Stimulated activated naive B cell treated with anti-CD40 and anti-IgM and Interleukin-4, amounts not matched to agents 10 μg/mL and 1 μg/mL and 100 μg/mL, for 72 hours (primary cell): ENCODE measurements at regions not wholly inside any gene's neighbourhood (a gene's known extent, or its start where the extent isn't known, plus 50 kb on each side); places are given as distances from the start of the nearest gene placed in this dataset.
A peak's percentile ranks its signal among the peaks of the same experiment; 100 is the strongest.
"Not testable (repeated sequence)": the region's sequence is repeated elsewhere in the genome, so short reads cannot be mapped to it uniquely, and the experiment has no call there.

ENCODE experiments used
- ATAC-seq, 2 donors: fragments of 150-1000 bp; cut with Tn5 transposase; replicated peaks; 2 replicates each; pipeline ENCODE4 v1.10.0; 2021; ENCODE audit warnings: moderate library complexity in 1 of 2
- DNase-seq: peaks from one replicate; pipeline ENCODE4 v3.0.0; 2021
- H3K27ac Mint-ChIP-seq: one replicate; pipeline ENCODE4 v1.8.0; 2022; ENCODE audit warnings: mild to moderate bottlenecking, mixed read lengths
- H3K27me3 Mint-ChIP-seq, 2 donors: one replicate each; pipeline ENCODE4 v1.8.0; 2022; ENCODE audit warnings: mixed read lengths in 2 of 2
- H3K36me3 Mint-ChIP-seq, 2 donors: one replicate each; pipeline ENCODE4 v1.8.0; 2022; ENCODE audit warnings: mixed read lengths in 2 of 2, mild to moderate bottlenecking in 1 of 2
- H3K4me1 Mint-ChIP-seq, 2 donors: one replicate each; pipeline ENCODE4 v1.8.0; 2022; ENCODE audit warnings: mixed read lengths in 2 of 2, mild to moderate bottlenecking in 1 of 2
- H3K4me3 Mint-ChIP-seq, 2 donors: one replicate each; pipeline ENCODE4 v1.8.0; 2022; ENCODE audit warnings: mild to moderate bottlenecking in 2 of 2, mixed read lengths in 2 of 2, moderate library complexity in 1 of 2
- H3K9me3 Mint-ChIP-seq, 2 donors: one replicate each; pipeline ENCODE4 v1.8.0; 2022; ENCODE audit warnings: mixed read lengths in 2 of 2, mild to moderate bottlenecking in 1 of 2

DNA sequence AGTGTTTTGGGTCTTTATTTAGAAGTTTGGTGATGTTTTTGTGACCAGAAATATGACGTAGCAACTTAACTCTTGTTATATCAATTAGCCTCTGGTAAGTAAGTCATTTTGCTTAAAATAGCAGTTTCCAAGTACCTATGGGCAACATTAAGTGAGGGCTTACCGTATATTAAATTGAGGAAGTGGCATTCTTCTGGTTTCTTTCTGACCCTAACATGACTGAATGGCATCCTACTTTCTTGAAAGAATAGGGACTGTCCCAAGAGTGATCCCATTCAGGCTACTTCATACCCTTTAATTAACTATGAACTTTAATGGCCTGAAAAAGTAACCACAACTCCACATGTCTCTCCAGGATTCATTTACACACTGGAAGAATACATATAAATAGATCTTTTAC is 106.6 kb downstream of the MZT1 start:
- no peaks in the 10 kb centered on the region for H3K27me3 Mint-ChIP-seq

DNA sequence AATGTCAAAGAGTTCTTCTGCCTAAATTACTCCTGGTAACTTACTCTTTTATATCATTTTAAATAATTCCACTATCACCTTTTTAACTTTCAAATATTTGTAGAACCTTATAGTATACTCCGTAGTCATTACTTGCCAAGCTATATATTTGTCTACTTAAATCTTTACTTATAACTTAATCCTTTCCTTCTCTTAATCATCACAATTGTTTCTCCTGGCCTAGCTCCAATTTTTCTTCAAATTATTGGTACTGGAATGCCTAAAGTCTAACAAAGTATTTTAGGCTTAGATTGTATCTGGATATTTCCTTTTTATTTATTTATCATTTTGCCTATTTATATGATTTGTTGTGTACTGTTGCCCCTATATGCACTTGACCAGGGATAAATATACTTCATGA is 109.5 kb downstream of the MZT1 start:
- H3K9me3 Mint-ChIP-seq: peaks cover 0 to 2% of the 10 kb centered on the region in 2 donors
- ATAC-seq (no peak), DNase-seq (no peak)
- H3K4me3 Mint-ChIP-seq: no peak overlapping the region
- H3K36me3 Mint-ChIP-seq: no peaks in the 10 kb centered on the region
- H3K27ac Mint-ChIP-seq: no peak overlapping the region
- peaks cover 0 to 4% of the 10 kb centered on the region in 2 donors for H3K4me1 Mint-ChIP-seq
- H3K27me3 Mint-ChIP-seq: no peaks in the 10 kb centered on the region

More for the DNA sequence above, 106.6 kb downstream of the MZT1 start:
- Mint-ChIP-seq H3K4me3 (no peak overlapping the region), H3K27ac (no peak overlapping the region), H3K9me3 (peaks cover 0 to 2% of the 10 kb centered on the region in 2 donors), H3K36me3 (no peaks in the 10 kb centered on the region), H3K4me1 (peaks cover 0 to 4% of the 10 kb centered on the region in 2 donors)
- ATAC-seq: peak; percentile 74 to 93
- no peak for DNase-seq

DNA sequence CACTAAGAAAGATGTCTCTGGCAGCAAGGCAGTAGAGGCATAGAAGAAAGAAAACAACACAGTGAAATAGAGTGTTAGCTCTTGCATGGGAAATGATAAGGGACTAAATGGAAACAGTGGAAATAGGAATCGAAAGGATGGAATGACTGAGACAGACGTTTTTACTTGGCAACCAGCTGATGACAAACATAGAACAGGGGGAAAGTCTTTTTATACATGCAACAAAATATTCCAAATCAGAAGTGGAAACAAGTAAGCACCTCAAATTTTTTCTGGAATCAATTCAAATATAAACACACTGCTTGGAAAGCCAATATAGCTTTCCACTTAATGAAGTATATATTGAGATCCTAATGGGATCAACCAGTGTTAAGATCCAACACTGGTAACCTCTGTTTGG is 110.2 kb downstream of the MZT1 start:
- Mint-ChIP-seq H3K4me3 (no peak overlapping the region), H3K27me3 (no peaks in the 10 kb centered on the region), H3K9me3 (peaks cover 0 to 2% of the 10 kb centered on the region in 2 donors), H3K4me1 (peaks cover 0 to 4% of the 10 kb centered on the region in 2 donors), H3K27ac (no peak overlapping the region), H3K36me3 (no peaks in the 10 kb centered on the region)
- DNase-seq (no peak), ATAC-seq (no peak)

DNA sequence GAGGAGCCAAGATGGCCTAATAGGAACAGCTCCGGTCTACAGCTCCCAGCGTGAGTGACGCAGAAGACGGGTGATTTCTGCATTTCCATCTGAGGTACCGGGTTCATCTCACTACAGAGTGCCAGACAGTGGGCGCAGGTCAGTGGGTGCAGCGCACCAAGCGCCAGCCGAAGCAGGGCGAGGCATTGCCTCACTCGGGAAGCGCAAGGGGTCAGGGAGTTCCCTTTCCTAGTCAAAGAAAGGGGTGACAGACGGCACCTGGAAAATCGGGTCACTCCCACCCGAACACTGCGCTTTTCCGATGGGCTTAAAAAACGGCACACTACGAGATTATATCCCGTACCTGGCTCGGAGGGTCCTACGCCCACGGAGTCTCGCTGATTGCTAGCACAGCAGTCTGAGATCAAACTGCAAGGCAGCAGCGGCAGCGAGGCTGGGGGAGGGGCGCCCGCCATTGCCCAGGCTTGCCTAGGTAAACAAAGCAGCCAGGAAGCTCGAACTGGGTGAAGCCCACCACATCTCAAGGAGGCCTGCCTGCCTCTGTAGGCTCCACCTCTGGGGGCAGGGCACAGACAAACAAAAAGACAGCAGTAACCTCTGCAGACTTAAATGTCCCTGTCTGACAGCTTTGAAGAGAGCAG is 117.1 kb downstream of the MZT1 start:
- not testable (repeated sequence) for H3K9me3 Mint-ChIP-seq, H3K27ac Mint-ChIP-seq, DNase-seq, H3K4me1 Mint-ChIP-seq, H3K4me3 Mint-ChIP-seq, H3K36me3 Mint-ChIP-seq, ATAC-seq, H3K27me3 Mint-ChIP-seq

DNA sequence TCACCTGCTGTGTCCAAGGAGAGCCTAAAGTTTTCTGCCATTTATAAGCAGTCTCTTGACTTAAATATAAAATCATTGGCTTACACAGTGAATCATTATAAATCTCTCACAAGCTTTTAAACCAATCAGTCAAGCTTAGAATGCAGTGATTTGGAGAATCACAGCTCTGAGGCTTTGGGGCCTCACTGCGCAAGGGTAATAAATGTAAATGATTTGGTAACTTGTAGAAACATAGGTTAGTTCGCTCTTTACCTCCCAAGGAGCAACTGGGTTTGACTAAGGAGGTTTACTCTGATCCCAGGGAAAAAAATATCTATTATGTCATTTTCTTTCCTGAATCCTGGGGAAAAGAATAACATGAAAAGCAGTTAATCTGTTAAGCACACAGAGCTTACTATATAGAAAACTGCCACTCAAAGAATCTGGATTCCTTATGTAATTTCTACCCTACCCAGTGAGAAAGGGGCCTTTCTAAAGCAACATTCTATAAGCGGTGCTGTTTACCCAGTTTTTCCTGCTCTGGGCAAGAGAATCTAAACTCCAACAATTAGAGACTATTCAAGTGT is 128.2 kb downstream of the MZT1 start:
- Mint-ChIP-seq H3K36me3 (no peaks in the 10 kb centered on the region), H3K4me3 (no peak overlapping the region), H3K27ac (no peak overlapping the region), H3K4me1 (no peaks in the 10 kb centered on the region), H3K9me3 (no peaks in the 10 kb centered on the region), H3K27me3 (no peaks in the 10 kb centered on the region)
- DNase-seq (no peak), ATAC-seq (no peak)

DNA sequence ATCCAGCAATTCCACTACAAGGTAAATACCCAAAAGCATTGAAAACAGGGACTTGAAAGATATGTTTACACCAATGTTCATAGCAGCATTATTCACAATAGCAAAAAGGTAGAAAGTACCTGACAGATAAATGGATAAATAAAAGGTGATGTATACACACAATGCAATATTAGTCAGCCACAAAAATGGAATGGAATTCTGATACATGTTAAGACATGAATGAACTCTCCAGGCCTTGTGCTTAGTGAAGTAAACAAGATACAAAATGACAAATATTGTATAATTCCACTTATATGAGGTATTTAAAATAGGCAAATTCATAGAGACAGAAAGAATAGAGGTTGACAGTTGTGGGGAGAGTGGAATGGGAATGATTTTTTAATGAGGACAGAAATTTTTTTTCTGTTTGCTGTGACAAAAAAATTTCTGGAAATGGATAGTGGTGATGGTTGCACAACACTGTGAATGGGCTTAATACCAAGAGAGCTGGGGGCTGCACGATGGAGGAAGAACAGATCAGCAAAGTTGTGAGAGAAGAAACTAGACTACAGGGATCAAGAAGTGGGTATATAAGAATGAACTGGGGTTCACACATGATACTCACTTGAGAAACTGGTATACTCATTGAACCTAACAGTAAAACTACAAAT is 137.2 kb downstream of the MZT1 start:
- H3K9me3 Mint-ChIP-seq: peaks cover 3 to 4% of the 10 kb centered on the region in 2 donors
- no peak overlapping the region for H3K27ac Mint-ChIP-seq
- DNase-seq (no peak), ATAC-seq (no peak)
- H3K4me1 Mint-ChIP-seq: no peaks in the 10 kb centered on the region
- no peak overlapping the region for H3K4me3 Mint-ChIP-seq
- peaks cover 0 to 4% of the 10 kb centered on the region in 2 donors for H3K27me3 Mint-ChIP-seq
- no peaks in the 10 kb centered on the region for H3K36me3 Mint-ChIP-seq

DNA sequence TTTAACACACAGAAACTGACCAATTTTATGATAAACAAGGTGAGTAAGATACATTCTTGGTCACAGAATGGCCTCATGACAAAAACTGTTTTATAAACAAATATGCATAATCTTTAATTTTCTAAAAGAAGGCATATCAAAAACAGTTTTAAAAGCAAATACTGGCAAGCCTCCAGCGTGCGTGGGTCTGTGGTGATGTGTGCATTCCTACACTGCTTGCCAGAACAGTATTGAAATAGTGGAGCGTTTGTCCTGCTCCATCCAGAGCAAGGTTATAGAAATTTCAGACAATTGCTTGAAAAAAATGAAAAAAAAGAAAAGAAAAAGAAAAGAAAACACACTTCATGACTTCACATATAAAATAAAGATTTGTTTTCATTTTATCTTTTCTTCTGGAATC is 140.9 kb downstream of the MZT1 start:
- Mint-ChIP-seq H3K4me3 (no peak overlapping the region), H3K4me1 (no peaks in the 10 kb centered on the region), H3K27me3 (peaks cover 0 to 5% of the 10 kb centered on the region in 2 donors), H3K36me3 (no peaks in the 10 kb centered on the region), H3K27ac (no peak overlapping the region), H3K9me3 (peaks cover 4 to 5% of the 10 kb centered on the region in 2 donors)
- no peak for ATAC-seq
- DNase-seq: no peak

DNA sequence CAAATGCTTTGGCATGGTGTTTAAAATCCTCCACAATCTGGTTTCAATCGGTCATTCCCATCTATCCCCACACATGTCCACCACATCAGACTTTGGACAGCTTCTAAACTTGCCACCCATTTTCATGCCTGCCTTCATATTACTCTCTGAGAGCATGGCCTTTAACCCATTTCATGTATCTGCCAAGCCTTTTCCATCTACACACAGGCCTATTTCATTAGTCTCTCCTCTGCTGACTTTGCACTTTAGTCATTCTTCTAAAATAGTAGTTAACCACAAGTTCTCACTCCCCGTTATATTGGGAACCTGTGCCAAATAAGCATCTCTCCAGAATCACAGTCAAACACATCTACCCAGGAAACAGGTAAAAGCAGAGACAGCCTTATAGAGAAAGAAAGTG is 142.2 kb downstream of the MZT1 start:
- Mint-ChIP-seq H3K36me3 (no peaks in the 10 kb centered on the region), H3K9me3 (peaks cover under 1 to 5% of the 10 kb centered on the region in 2 donors), H3K27ac (no peak overlapping the region), H3K27me3 (peaks cover 0 to 5% of the 10 kb centered on the region in 2 donors), H3K4me3 (no peak overlapping the region), H3K4me1 (no peaks in the 10 kb centered on the region)
- ATAC-seq: no peak
- no peak for DNase-seq

DNA sequence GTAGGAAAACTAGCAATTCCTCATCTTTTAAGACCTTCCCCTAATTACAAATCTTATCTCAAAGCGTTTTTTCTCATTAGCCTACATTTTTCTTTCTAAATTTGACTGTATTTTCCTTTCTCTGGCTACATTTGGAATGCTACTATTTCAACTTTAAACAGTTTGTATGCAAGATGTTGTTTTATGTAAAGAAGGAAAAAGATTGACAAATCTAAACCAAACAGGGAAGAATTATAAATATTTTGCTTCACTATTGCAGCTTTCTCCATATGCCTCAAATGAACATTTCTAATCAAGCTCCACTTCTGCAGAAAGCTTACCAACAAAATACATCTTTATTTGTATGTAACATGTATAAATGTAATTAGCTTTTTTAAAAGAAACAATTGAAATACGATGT is 156.2 kb downstream of the MZT1 start:
- Mint-ChIP-seq H3K36me3 (no peaks in the 10 kb centered on the region), H3K9me3 (peaks cover 5 to 8% of the 10 kb centered on the region in 2 donors), H3K4me3 (no peak overlapping the region), H3K27ac (no peak overlapping the region), H3K4me1 (no peaks in the 10 kb centered on the region), H3K27me3 (no peaks in the 10 kb centered on the region)
- no peak for ATAC-seq
- DNase-seq: no peak

DNA sequence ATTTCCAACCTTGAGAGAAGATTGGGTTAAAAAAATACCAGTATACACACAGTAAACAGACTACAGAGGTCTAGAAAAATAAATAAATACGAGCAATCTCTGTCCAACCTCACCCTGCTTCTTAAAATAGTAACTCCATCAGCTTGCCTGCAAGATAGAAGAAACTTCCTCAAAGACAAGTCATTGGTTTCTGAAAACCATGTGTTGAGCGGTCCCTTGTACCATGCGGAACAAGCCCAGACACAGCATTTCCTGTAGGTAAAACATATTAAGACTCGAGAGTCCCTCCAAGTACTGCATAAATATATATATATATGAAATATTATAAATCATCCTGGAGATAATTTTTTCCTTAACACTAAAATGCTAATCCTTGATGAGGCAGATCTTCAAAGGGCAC is 157.4 kb downstream of the MZT1 start:
- Mint-ChIP-seq H3K4me1 (no peaks in the 10 kb centered on the region), H3K27ac (no peak overlapping the region), H3K36me3 (no peaks in the 10 kb centered on the region), H3K27me3 (no peaks in the 10 kb centered on the region), H3K9me3 (peaks cover 0 to 1% of the 10 kb centered on the region in 2 donors), H3K4me3 (no peak overlapping the region)
- no peak for DNase-seq
- ATAC-seq: peak in 1 of 2 donors; percentile 49

DNA sequence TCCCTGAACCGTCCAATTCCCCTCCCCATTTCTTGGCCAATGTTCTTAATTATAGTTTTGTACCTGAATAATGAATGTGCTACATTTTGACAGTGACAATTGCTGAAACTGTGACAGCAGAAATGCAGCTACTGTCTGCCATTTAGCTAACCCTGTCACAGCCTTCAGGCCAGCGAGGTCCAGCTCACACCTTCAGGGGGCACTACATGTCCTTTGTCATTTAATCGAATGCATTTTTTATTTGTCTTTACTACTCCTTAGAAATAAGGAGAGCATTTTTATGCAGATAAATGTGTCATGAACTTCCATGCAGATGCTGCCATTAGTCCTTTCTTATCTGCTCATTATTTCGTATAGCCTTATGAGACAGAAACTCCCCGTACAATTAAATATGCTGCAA is 159.9 kb downstream of the MZT1 start:
- ATAC-seq: no peak
- no peaks in the 10 kb centered on the region for H3K4me1 Mint-ChIP-seq
- H3K27ac Mint-ChIP-seq: no peak overlapping the region
- H3K36me3 Mint-ChIP-seq: no peaks in the 10 kb centered on the region
- DNase-seq: no peak
- H3K27me3 Mint-ChIP-seq: no peaks in the 10 kb centered on the region
- H3K9me3 Mint-ChIP-seq: no peaks in the 10 kb centered on the region
- no peak overlapping the region for H3K4me3 Mint-ChIP-seq

DNA sequence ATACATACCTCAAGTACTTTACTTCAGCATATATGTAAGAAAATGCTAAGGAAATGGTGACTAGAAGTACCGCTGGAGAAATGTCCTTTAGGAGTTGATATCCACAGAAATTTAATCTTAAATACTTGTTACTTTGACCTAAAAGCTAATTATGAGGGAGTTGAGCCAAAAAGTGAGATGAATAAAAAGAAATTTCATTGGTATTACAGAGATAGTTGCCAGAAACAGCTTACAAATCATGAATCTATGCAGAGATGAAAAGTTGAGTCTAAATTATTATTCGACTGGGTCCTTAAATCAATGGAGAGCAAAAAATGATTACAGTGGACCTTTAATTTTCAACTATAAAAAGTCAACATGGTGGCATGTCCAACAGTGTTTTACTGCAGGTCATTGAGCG is 160.9 kb downstream of the MZT1 start:
- no peaks in the 10 kb centered on the region for H3K9me3 Mint-ChIP-seq
- no peak for ATAC-seq
- DNase-seq: no peak
- H3K4me1 Mint-ChIP-seq: no peaks in the 10 kb centered on the region
- no peaks in the 10 kb centered on the region for H3K36me3 Mint-ChIP-seq
- H3K27ac Mint-ChIP-seq: no peak overlapping the region
- H3K27me3 Mint-ChIP-seq: no peaks in the 10 kb centered on the region
- H3K4me3 Mint-ChIP-seq: no peak overlapping the region

DNA sequence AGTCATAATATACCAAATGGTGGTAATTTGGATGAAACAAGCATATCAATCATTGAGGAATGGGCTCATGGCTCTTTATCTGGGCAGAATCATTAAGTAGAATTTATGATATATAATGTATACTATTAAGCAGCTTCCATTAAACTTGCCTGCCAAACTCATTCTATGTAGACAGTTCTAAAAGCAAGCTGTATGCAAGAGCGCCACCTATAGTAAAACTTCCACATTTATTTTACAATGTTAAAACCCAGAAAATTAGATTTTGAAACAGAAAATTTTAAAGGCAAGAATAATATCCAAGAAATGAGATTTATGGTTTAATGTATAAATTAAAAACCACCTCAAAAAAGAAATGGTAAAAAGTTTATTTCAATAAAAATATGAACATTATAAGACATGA is 161.5 kb downstream of the MZT1 start:
- peak in 1 of 2 donors; percentile 52 for ATAC-seq
- no peak for DNase-seq
- H3K4me3 Mint-ChIP-seq: no peak overlapping the region

DNA sequence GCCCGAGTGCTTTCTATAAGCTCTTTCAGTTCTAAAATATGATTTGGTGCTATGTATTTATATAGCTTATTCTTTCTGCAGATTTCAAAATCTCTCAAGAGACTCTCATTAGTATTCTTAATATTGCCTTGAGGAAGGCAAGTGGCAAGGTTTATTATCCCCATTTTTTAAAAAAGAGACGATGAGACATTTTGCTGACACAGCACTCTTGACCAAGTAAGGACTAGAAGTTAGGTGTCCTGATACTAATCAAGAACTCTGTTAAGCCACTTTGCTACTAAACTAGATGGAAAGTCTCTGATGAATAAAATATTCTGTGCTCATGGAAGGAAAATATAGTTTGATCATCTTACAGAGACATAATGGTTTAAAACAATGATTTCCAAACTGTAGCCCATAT is 164.7 kb downstream of the MZT1 start:
- no peak for DNase-seq
- H3K4me1 Mint-ChIP-seq: no peaks in the 10 kb centered on the region
- no peaks in the 10 kb centered on the region for H3K9me3 Mint-ChIP-seq
- H3K4me3 Mint-ChIP-seq: no peak overlapping the region
- H3K27me3 Mint-ChIP-seq: no peaks in the 10 kb centered on the region
- H3K36me3 Mint-ChIP-seq: no peaks in the 10 kb centered on the region
- no peak overlapping the region for H3K27ac Mint-ChIP-seq
- no peak for ATAC-seq

More for the DNA sequence above, 161.5 kb downstream of the MZT1 start:
- Mint-ChIP-seq H3K4me1 (no peaks in the 10 kb centered on the region), H3K36me3 (no peaks in the 10 kb centered on the region), H3K9me3 (no peaks in the 10 kb centered on the region), H3K27ac (no peak overlapping the region), H3K27me3 (no peaks in the 10 kb centered on the region)

DNA sequence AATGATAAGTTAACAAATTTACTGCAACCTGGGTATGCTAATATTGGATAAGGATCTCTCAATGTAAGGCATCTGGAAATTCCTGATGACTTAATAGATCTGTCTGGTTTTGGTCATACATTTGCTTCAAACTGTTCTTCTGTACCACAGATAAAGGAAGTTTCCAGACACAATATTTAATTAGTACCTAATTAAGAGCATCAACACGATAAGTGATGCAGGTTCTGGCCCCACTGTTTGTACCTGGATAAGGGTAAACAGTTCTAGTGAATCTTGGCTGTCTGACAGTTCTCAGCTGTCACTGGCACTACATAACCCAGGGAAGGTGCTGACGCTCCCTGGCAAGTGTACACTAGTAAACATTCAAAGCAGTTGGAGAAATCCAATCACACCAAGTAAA is 165.6 kb downstream of the MZT1 start:
- ATAC-seq (no peak), DNase-seq (no peak)
- Mint-ChIP-seq H3K4me1 (no peaks in the 10 kb centered on the region), H3K27ac (no peak overlapping the region), H3K9me3 (no peaks in the 10 kb centered on the region), H3K36me3 (no peaks in the 10 kb centered on the region), H3K27me3 (no peaks in the 10 kb centered on the region), H3K4me3 (no peak overlapping the region)
